ENCODE measurements at regions not wholly inside any gene's neighbourhood (a gene's known extent, or its start where the extent isn't known, plus 50 kb on each side); places are given as distances from the start of the nearest gene placed in this dataset.

GRCh38 chr6:85389151-85389797, 60.6 kb upstream of the NT5E start:
- no peak overlapping the region for H3K27ac ChIP-seq
- no peak for TF ChIP-seq CTCF (conservative IDR thresholded peaks at IDR 0.05)

- H3K27ac ChIP-seq, result no peak overlapping the region
- TF ChIP-seq CTCF (conservative IDR thresholded peaks at IDR 0.05), result no peak
These were observed 61.4 kb upstream of the NT5E start for GRCh38 chr6:85388531-85388930.

GRCh38 chr6:85385636-85386315, 64.1 kb upstream of the NT5E start:
- no peak for TF ChIP-seq CTCF (conservative IDR thresholded peaks at IDR 0.05)
- no peak overlapping the region for H3K27ac ChIP-seq

- no peak for TF ChIP-seq CTCF (conservative IDR thresholded peaks at IDR 0.05)
- no peak overlapping the region for H3K27ac ChIP-seq
These were observed 66.8 kb upstream of the NT5E start for GRCh38 chr6:85383042-85383441.

GRCh38 chr6:85382541-85382940, 67.3 kb upstream of the NT5E start:
- H3K27ac ChIP-seq, result no peak overlapping the region
- no peak for TF ChIP-seq CTCF (conservative IDR thresholded peaks at IDR 0.05)

- no peak for TF ChIP-seq CTCF (conservative IDR thresholded peaks at IDR 0.05)
- H3K27ac ChIP-seq, result no peak overlapping the region
These were observed 77.0 kb upstream of the NT5E start for GRCh38 chr6:85372915-85373270.

GRCh38 chr6:85372188-85372914, 77.5 kb upstream of the NT5E start:
- peak; percentile 52; the same call in 1 of the 2 replicates for TF ChIP-seq CTCF (conservative IDR thresholded peaks at IDR 0.05)
- no peak overlapping the region for H3K27ac ChIP-seq
